AG04449 (cell line): ENCODE measurements at regions not wholly inside any gene's neighbourhood (a gene's known extent, or its start where the extent isn't known, plus 50 kb on each side); places are given as distances from the start of the nearest gene placed in this dataset.
A peak's percentile ranks its signal among the peaks of the same experiment; 100 is the strongest.

Experiments
- CTCF ChIA-PET: fragments of 350-600 bp; formaldehyde crosslinking; extraction: SDS; loops from one replicate; lab custom pipeline; 2021; ENCODE audit warnings: antibody characterized with exemption; lab: Yijun Ruan, JAX
- POLR2A ChIA-PET: fragments of 400-600, 350-600 bp; formaldehyde crosslinking; extraction: SDS; loops from one replicate; lab custom pipeline; 2020; ENCODE audit warnings: antibody characterized with exemption, inconsistent platforms; lab: Yijun Ruan, JAX
- DNase-seq: peaks from one replicate; pipeline ENCODE4 v3.0.0-alpha.2; 2010; ENCODE audit warnings: low read depth, low spot score
- H3K4me3 ChIP-seq: 2 replicates; pipeline ENCODE4 v1.5.1; 2011; ENCODE audit warnings: low read depth, mild to moderate bottlenecking, control low read depth, low read length
- TF ChIP-seq, protein P1 (sequence below): IDR thresholded peaks from one replicate; pipeline ENCODE4 v1.5.1; 2011; ENCODE audit warnings: mild to moderate bottlenecking, moderate library complexity, low read length, control low read depth, inconsistent platforms; ENCODE audit not compliant: insufficient read depth; ENCODE audit errors: missing control alignments

- TF ChIP-seq, protein P1, sequence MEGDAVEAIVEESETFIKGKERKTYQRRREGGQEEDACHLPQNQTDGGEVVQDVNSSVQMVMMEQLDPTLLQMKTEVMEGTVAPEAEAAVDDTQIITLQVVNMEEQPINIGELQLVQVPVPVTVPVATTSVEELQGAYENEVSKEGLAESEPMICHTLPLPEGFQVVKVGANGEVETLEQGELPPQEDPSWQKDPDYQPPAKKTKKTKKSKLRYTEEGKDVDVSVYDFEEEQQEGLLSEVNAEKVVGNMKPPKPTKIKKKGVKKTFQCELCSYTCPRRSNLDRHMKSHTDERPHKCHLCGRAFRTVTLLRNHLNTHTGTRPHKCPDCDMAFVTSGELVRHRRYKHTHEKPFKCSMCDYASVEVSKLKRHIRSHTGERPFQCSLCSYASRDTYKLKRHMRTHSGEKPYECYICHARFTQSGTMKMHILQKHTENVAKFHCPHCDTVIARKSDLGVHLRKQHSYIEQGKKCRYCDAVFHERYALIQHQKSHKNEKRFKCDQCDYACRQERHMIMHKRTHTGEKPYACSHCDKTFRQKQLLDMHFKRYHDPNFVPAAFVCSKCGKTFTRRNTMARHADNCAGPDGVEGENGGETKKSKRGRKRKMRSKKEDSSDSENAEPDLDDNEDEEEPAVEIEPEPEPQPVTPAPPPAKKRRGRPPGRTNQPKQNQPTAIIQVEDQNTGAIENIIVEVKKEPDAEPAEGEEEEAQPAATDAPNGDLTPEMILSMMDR: no peak
- ChIA-PET CTCF (no interaction called here), POLR2A (no interaction called here)
- no peak for DNase-seq
- H3K4me3 ChIP-seq: no peak overlapping the region
Measured at GRCh38 chr3:86856711-86857110, 134.2 kb downstream of the VGLL3 start.

DNA sequence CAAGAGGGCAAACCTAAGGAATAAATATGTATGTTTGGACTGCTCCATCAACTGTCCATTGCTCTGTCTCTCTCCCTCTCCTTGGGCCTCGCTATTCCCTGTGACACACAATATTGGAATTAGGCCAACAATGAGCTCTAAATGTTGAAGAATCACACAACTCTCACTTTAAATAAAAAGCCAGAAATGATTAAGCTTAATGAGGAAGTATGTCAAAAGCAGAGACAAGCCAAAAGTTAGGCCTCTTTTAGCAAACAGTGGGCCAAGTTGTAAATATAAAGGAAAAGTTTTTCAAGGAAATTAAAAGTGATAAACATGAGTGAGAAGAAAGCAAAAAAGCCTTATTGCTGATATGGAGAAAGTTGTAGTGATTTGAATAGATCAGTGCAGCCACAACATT is 141.0 kb downstream of the VGLL3 start:
- no peak overlapping the region for H3K4me3 ChIP-seq
- no peak for DNase-seq
- CTCF ChIA-PET: no interaction called here
- POLR2A ChIA-PET: no interaction called here
- TF ChIP-seq, protein P1: no peak

DNA sequence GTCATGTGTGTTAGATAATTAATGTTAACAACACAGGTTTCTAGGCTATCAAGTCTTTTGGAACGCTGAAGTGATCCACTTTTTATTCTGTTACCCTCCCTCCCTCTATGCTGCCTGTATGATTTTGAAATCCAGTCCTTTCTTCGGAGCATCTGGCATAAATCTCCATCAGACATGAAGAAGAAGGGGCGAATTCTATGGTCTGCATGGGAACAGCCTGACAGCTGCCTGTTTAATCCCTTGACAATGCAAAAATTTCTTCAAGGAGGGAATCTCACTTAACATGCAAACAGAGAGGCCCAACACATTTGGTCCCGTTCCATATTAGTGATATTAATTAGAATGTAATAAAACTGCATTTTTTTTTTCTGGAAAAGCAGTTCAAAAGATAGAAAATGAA is 145.2 kb downstream of the VGLL3 start:
- DNase-seq: no peak
- CTCF ChIA-PET: no interaction called here
- no peak overlapping the region for H3K4me3 ChIP-seq
- TF ChIP-seq, protein P1: no peak
- POLR2A ChIA-PET: no interaction called here

- DNase-seq: no peak
- ChIA-PET POLR2A (no interaction called here), CTCF (interaction anchor here (1.0 kb wide), 1 partner anchor 8 kb away, joined by 3 read pairs; no protein-coding TSS in a partner anchor)
- no peak overlapping the region for H3K4me3 ChIP-seq
- TF ChIP-seq, protein P1: no peak
Measured at GRCh38 chr3:86838927-86839326, 152.0 kb downstream of the VGLL3 start.

- CTCF ChIA-PET: interaction anchor here (0.8 kb wide), 1 partner anchor 24 kb away, joined by 3 read pairs; no protein-coding TSS in a partner anchor
- no peak overlapping the region for H3K4me3 ChIP-seq
- TF ChIP-seq, protein P1: no peak
- DNase-seq: no peak
- POLR2A ChIA-PET: no interaction called here
Measured at GRCh38 chr3:86837871-86838270, 153.1 kb downstream of the VGLL3 start.

GRCh38 chr3:86830566-86830965 is 160.4 kb downstream of the VGLL3 start:
- TF ChIP-seq, protein P1: no peak
- DNase-seq: peak; percentile 78
- ChIA-PET CTCF (no interaction called here), POLR2A (interaction anchor here (1.2 kb wide), 1 partner anchor 108 kb away, joined by 6 read pairs; no protein-coding TSS in a partner anchor)
- no peak overlapping the region for H3K4me3 ChIP-seq
